AG04450 (cell line): ENCODE measurements at regions not wholly inside any gene's neighbourhood (a gene's known extent, or its start where the extent isn't known, plus 50 kb on each side); places are given as distances from the start of the nearest gene placed in this dataset.

Experiments used
- CTCF ChIA-PET: fragments of 300-600, 350-600 bp; formaldehyde crosslinking; extraction: SDS; loops from one replicate; lab custom pipeline; 2022; ENCODE audit warnings: antibody characterized with exemption, inconsistent platforms; lab: Charles Lee
- POLR2A ChIA-PET: fragments of 350-600 bp; formaldehyde crosslinking; extraction: SDS; loops from one replicate; lab custom pipeline; 2021; ENCODE audit warnings: antibody characterized with exemption, inconsistent platforms; lab: Yijun Ruan, JAX
- DNase-seq: peaks from one replicate; pipeline ENCODE4 v3.0.0-alpha.2; 2011; ENCODE audit warnings: low read depth, low spot score
- H3K27ac ChIP-seq: one replicate; pipeline ENCODE4 v1.5.1; 2012; ENCODE audit warnings: low read depth, low read length, control low read depth
- H3K27me3 ChIP-seq: one replicate; pipeline ENCODE4 v1.6.0; 2012; ENCODE audit warnings: low read length; ENCODE audit not compliant: control insufficient read depth, insufficient read depth
- H3K4me3 ChIP-seq: 2 replicates; pipeline ENCODE4 v1.5.1; 2011; ENCODE audit warnings: mild to moderate bottlenecking, low read depth, low read length, control low read depth
- H3K9me3 ChIP-seq: 2 replicates; pipeline ENCODE4 v1.5.1; 2012; ENCODE audit warnings: low read length; ENCODE audit not compliant: control insufficient read depth, insufficient read depth
- CTCF ChIP-seq: IDR thresholded peaks from 2 replicates; pipeline ENCODE4 v1.5.1; 2011; ENCODE audit warnings: low read depth, low read length, control low read depth, inconsistent platforms

GRCh38 chr18:46344416-46345180 is 240.4 kb downstream of the HAUS1 start:
- Histone ChIP-seq H3K9me3 (no peaks in the 10 kb centered on the region), H3K27me3 (peaks cover 13% of the 10 kb centered on the region), H3K4me3 (no peak overlapping the region), H3K27ac (no peak overlapping the region)
- no peak for DNase-seq
- POLR2A ChIA-PET = no interaction called here
- no peak for TF ChIP-seq CTCF
- CTCF ChIA-PET = interaction anchor here (2.1 kb wide), 1 partner anchor 63 kb away, joined by 5 read pairs; no protein-coding TSS in a partner anchor

GRCh38 chr18:46345181-46345465 is 240.9 kb downstream of the HAUS1 start:
- Histone ChIP-seq H3K27me3 (peaks cover 8% of the 10 kb centered on the region), H3K9me3 (no peaks in the 10 kb centered on the region), H3K4me3 (no peak overlapping the region), H3K27ac (no peak overlapping the region)
- no peak for DNase-seq
- TF ChIP-seq CTCF = no peak
- ChIA-PET CTCF (interaction anchor here (2.1 kb wide), 1 partner anchor 64 kb away, joined by 5 read pairs; no protein-coding TSS in a partner anchor), POLR2A (no interaction called here)

DNA sequence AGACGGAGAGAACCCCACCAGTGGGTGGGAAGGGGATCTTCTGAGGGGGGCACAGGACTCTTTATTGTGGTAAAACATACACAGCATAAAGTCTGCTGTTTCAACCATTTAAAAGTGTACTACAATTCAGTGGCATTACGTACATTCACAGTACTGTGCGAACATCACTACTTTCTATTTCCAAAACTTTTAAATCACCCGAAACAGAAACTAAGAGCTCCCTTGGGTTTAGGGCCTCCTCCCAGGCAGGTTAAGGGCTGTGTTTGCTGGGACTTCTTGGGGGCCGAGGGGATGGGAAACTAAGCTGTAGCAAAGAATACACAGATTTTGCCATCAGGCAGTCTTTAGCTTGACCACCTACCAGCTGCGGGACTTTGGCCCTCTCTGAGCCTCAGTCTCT is 242.0 kb downstream of the HAUS1 start:
- no peak for TF ChIP-seq CTCF
- CTCF ChIA-PET = interaction anchor here (1.0 to 2.1 kb wide), 2 partner anchors 65 to 312 kb away, joined by 3 to 5 read pairs; no protein-coding TSS in a partner anchor

DNA sequence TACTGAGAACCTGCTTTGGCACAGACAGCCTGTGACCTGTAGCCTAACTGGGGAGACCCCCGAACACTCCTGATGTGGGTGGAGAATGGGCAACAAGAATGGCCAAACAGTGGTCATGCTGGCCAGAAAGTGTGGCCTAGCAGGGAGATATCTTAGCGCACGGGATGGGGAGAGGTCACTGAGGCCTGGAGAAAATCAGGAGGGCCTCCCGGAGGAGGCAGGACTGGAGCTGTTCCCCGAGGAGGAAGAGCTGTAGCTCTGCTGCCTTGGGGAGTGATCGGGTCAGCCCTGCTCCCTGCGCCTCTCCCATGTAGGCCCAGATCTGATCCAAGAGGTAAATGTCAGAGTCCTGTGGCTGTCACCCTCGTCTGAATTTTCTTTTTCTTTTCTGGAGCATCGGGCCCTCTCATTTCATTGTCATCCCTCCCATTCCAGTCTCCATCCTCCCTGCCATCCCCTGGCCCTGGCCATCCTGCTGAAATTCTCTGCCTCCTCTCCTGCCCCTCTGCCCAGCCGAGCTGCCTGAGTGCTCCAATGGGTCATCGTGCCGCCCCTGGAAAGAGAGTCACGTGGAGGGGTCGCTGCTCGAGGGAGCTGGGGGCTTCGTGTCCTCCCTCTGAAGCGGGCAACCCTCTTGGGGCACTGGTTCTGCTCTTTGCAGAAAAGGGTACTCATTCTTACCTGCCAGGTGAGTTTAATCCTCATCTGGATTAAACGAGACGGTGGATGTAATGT is 242.9 kb downstream of the HAUS1 start:
- no peak overlapping the region for H3K27ac ChIP-seq
- H3K27me3 ChIP-seq = peaks cover 2% of the 10 kb centered on the region
- ChIA-PET CTCF (interaction anchor here (1.0 to 2.1 kb wide), 2 partner anchors 66 to 311 kb away, joined by 3 to 5 read pairs; no protein-coding TSS in a partner anchor), POLR2A (no interaction called here)
- no peak for TF ChIP-seq CTCF
- no peak for DNase-seq
- H3K4me3 ChIP-seq = no peak overlapping the region
- H3K9me3 ChIP-seq = no peaks in the 10 kb centered on the region

More for the DNA sequence above, 242.0 kb downstream of the HAUS1 start:
- peaks cover 2% of the 10 kb centered on the region for H3K27me3 ChIP-seq
- POLR2A ChIA-PET = no interaction called here
- no peak overlapping the region for H3K4me3 ChIP-seq
- H3K9me3 ChIP-seq = no peaks in the 10 kb centered on the region
- H3K27ac ChIP-seq = no peak overlapping the region
- DNase-seq = no peak
